ENCODE measurements at regions not wholly inside any gene's neighbourhood (a gene's known extent, or its start where the extent isn't known, plus 50 kb on each side); places are given as distances from the start of the nearest gene placed in this dataset.
A peak's percentile ranks its signal among the peaks of the same experiment; 100 is the strongest.
"Not testable (repeated sequence)": the region's sequence is repeated elsewhere in the genome, so short reads cannot be mapped to it uniquely, and the experiment has no call there.

DNA sequence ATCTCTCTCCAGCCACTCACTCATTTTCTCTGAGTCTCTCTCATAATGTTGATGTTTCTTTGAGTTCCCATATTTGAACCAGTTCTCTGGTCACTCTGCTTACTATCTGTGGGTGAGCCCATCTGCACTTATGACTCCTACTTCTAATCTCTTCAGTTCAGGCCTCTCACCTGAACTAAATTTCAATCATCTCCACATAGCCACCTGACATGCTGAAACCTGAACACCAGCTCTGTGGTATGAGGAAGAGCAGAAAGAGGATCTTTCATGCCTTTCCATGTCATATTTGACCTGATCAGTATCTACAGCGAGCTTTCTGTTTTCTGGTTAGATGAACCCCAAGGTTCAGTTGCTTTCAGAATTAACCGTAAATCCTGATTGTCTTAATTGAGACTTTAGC lies 122.2 kb upstream of the ESX1 start:
- DNase-seq, result no peak

- DNase-seq, result no peak
These were observed 117.8 kb upstream of the ESX1 start for GRCh38 chrX:104372547-104372946.

DNA sequence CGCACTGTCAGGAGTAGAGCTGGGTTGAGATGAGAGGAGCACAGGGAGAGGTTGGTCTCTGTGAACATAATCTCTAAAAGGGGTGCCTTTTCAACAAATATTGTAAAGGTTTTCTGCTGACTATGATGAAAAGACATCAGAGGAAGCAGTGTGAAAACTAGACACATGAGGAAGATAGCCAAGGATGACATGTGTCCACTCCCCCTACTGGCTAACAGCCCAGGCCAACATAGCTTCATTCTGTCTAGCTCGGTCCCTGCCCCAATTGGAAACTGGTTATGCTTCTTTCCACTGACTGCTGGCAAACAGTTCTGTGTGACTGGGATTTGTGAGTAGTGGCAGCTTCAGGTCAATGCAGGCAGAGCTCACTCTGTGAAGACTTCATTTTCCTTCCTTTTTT lies 115.4 kb upstream of the ESX1 start:
- peak; percentile 1 for DNase-seq

- DNase-seq, result not testable (repeated sequence)
These were observed 106.0 kb upstream of the ESX1 start for GRCh38 chrX:104360774-104361173.

DNA sequence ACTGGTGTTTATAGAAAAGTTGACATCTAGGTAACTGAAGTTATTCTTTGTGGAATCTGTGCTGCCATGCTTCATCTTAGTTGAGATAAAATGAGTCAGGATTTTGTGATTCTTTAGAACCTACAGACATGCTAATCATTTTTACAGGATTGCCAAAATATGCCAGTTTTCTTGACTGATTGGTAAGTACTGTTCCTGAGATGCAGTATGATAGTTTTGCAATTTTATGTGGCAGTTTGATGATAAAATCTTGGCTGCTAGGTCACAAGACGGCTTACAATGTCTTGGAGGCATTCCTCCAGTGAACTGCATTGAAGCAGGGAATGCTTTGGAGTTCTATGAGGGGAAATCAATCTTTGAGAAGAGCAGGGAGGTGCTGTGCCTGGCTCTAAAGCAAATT lies 104.4 kb upstream of the ESX1 start:
- no peak for DNase-seq

- peak; percentile 84 for DNase-seq
These were observed 96.5 kb upstream of the ESX1 start for GRCh38 chrX:104351173-104351769.

- DNase-seq, result no peak
These were observed 93.1 kb upstream of the ESX1 start for GRCh38 chrX:104347860-104348259.

DNA sequence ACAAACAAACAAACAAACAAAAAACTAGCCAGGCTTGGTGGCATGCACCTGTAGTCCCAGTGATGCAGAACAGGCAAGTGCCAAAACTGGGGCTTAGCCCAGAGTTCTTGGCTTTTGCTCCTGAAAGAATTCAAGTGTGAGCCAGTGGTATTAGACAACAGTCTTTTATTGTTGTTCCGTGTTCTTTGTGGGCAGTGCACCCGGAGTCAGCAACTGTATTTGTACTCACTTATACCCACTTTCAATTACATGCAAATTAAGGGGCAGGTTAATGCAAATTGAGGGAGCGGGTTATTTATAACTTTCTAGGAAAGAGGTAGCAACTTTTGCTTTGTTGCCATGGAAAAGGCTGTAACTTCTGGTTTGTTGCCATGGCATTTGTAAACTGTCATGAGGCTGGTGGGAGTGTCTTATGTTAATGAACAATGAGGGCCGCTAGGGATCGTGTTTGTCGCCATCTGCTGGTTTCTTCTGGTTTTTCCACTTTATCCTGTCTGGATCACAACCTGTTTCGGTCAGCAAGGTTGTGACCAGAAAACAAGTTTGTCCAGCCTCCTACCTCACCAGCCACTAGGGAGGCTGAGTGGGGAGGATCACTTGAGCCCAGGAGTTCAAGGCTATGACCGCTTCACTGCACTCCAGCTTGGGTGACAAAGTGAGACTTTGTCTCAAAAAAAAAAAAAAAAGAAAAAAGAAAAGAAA lies 88.8 kb upstream of the ESX1 start:
- peak; percentile 52 for DNase-seq

DNA sequence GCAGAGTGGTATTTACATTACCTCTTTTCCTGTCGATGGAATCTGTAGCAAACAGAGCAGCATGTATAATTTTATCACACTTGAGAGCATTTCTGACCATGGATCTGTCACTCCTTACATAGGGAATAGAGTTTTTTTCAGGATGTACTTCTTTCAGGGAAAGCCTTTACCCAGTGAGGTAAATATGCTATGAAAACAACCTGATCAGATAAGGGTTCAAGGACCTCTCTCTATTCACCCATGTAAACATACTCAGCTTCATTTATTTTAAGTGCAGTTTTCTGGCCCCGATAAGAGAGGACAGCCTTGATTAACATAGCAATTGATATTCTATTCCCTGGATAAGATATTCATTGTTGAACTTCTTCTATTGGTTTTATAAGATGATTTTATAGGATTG lies 87.3 kb upstream of the ESX1 start:
- no peak for DNase-seq

- DNase-seq, result peak; percentile 73
These were observed 81.0 kb upstream of the ESX1 start for GRCh38 chrX:104335756-104336155.

DNA sequence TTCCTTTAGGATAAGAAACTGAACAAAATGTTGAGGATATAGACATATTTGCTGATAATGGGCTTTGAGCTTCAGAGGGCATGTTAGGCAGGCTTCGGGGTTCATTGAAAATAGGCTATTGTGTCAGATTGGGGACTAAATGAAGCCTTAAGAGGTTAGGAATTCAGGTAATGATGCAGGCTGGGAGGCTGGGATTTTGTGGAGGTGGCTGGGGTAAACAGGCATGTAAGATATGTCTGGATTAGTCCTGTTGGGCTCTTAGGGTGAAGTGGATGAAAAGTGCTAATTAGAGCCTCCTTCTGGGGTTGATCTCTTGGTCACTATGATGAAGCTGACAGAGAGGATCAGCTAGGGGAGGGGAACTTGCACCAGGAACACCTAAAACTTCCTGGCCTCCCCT lies 80.2 kb upstream of the ESX1 start:
- no peak for DNase-seq

DNA sequence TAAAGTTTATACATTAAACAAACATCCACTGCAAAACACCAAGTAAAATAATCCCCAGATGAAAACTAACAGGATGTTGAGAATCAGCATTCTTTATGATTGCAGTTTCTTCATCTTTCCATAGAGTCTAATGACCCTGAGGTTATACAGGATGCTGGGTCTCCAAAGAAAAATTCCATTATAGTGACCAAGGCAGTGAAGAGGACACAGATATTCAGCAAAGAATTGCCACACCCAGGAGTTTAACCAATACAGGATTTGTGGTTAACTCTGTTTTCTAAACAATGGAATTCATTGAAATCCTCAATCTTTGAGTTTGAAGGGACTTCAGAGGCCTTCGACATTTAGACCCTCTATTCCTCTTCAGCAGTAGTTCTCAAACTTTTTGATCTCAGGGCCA lies 76.2 kb upstream of the ESX1 start:
- peak; percentile 62 for DNase-seq

DNA sequence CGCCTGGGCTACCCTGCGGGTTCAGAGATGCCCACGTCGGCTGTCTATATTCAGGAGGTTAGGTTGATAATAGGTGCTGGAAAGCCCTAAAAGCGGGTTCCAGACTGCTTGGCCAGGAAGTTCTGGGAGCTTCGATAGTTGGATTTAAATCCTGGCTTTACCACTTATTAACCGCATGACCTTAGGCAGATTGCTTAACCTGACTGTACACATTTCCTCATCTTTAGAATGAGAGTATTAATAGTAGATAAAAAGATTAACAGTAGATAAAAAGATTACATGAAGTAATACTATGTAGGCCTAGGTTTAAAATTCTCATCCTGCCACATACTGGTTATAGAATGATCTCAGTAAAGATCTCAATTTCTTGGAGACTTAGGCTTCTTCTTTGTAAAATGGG lies 75.0 kb upstream of the ESX1 start:
- DNase-seq, result no peak

- DNase-seq, result no peak
These were observed 70.5 kb upstream of the ESX1 start for GRCh38 chrX:104325213-104325585.

- DNase-seq, result no peak
These were observed 69.9 kb upstream of the ESX1 start for GRCh38 chrX:104324461-104325212.

GRCh38 chrX:104319346-104319745 lies 64.6 kb upstream of the ESX1 start:
- no peak for DNase-seq

GRCh38 chrX:104318330-104319009 lies 63.7 kb upstream of the ESX1 start:
- DNase-seq, result no peak

GRCh38 chrX:104316739-104317138 lies 62.0 kb upstream of the ESX1 start:
- DNase-seq, result no peak

GRCh38 chrX:104315555-104315954 lies 60.8 kb upstream of the ESX1 start:
- DNase-seq, result peak; percentile 26

DNA sequence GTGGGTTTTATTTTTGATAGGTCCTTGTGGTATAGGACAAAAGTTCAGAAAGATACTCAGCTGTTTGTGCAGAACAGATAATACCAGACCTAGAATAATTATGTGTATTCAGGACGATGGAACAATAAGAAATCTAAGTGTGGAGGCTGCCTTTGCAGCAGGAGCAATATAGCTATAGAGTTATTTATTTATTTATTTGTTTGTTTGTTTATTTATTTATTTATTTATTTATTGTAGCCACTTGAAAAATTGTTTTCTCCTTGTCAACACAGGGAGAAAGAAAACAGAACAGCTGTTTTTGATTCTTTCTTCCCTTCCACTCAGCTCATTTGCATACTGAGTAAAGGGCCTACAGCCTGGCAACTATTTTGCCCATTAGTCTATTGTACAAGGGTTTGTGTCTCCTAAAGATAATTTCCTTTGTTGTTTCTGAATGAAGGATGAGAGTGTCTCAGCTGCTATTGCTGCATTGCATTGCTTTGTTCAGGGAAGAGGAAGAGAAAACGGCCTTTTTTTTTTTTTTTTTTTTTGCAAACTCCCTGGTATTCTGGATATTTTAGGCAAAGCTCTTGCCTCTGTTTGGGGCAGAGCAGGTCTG lies 56.0 kb upstream of the ESX1 start:
- no peak for DNase-seq

GRCh38 chrX:104310090-104310489 lies 55.4 kb upstream of the ESX1 start:
- peak; percentile 35 for DNase-seq

GRCh38 chrX:104309169-104309568 lies 54.4 kb upstream of the ESX1 start:
- no peak for DNase-seq

- no peak for DNase-seq
These were observed 52.6 kb upstream of the ESX1 start for GRCh38 chrX:104307341-104307740.

All from fibroblast of skin of abdomen (primary cell).